Stomach (tissue), 8 donors: ENCODE measurements at regions not wholly inside any gene's neighbourhood (a gene's known extent, or its start where the extent isn't known, plus 50 kb on each side); places are given as distances from the start of the nearest gene placed in this dataset.

Experiments
- DNase-seq, 2 donors: peaks; one replicate each; pipeline versions ENCODE4 v3.0.0 to v3.0.0-alpha.2; 2013 to 2019
- H3K27ac ChIP-seq, 5 donors: fragments of 200-600 bp in 4 of 5; sonication (generic) in 4 of 5; one replicate each; pipeline ENCODE4 v1.5.1; 2013 to 2019; ENCODE audit warnings: mild to moderate bottlenecking in 1 of 5, moderate library complexity in 1 of 5
- H3K27me3 ChIP-seq, 3 donors: fragments of 200-600 bp; sonication (generic); one replicate each; pipeline ENCODE4 v1.5.1; 2017 to 2019; ENCODE audit warnings: mixed run types in 1 of 3
- H3K36me3 ChIP-seq, 4 donors: fragments of 200-600 bp; sonication (generic); 1 replicate in 3 of 4; 2 replicates in 1 of 4; pipeline ENCODE4 v1.5.1; 2016 to 2019
- H3K4me1 ChIP-seq, 4 donors: fragments of 200-600 bp; sonication (generic); one replicate each; pipeline ENCODE4 v1.5.1; 2016 to 2019
- H3K4me3 ChIP-seq, 4 donors: fragments of 200-600 bp; sonication (generic) in 3 of 4; one replicate each; pipeline ENCODE4 v1.5.1; 2016 to 2019; ENCODE audit warnings: mild to moderate bottlenecking in 1 of 4
- H3K9me3 ChIP-seq, 4 donors: fragments of 200-600 bp; sonication (generic); one replicate each; pipeline ENCODE4 v1.5.1; 2016 to 2019
- EP300 ChIP-seq: sonication (generic); formaldehyde crosslinking; IDR thresholded peaks from one replicate; pipeline ENCODE4 v1.6.1; 2017; ENCODE audit warnings: antibody characterized with exemption
- POLR2A ChIP-seq, 4 donors: fragments of 450-650 bp; IDR thresholded peaks; one replicate each; pipeline ENCODE4 v1.6.1; 2016; ENCODE audit warnings: antibody characterized with exemption in 4 of 4, control low read depth in 2 of 4, mild to moderate bottlenecking in 1 of 4, moderate library complexity in 1 of 4
- POLR2AphosphoS5 ChIP-seq, 3 donors: sonication (generic); formaldehyde crosslinking; IDR thresholded peaks; one replicate each; pipeline ENCODE4 v1.6.1; 2016; ENCODE audit warnings: antibody characterized with exemption in 3 of 3
- WGBS, 5 donors: extraction: QIAGEN DNeasy Blood & Tissue Kit in 3 of 5; methylation state at CpG; one replicate each; pipeline versions ENCODE4 v1.1.5 to v1.1.7; 2013 to 2018; 5-methylcytosine and 5-hydroxymethylcytosine counted together
- intact Hi-C: fragments of 100-400 bp; cut with DNase I; formaldehyde crosslinking; loops from one replicate; pipeline ENCODE4 v1.15.1; 2023; ENCODE audit warnings: low total_unique reads
- TF ChIP-seq, protein P1 (sequence below), 7 experiments: fragments of 450-650 bp in 4 of 7; fragments of 200-600 bp in 3 of 7; sonication (generic) in 3 of 7; IDR thresholded peaks; one replicate each; pipeline ENCODE4 v1.5.1; 2016 to 2019; ENCODE audit warnings: antibody characterized with exemption in 7 of 7, control low read depth in 2 of 7, mild to moderate bottlenecking in 1 of 7
- donor health status: healthy with polysubstance abuse.
- donor health status: Bipolar disorder and iron deficiency.
- donor health status: healthy.

DNA sequence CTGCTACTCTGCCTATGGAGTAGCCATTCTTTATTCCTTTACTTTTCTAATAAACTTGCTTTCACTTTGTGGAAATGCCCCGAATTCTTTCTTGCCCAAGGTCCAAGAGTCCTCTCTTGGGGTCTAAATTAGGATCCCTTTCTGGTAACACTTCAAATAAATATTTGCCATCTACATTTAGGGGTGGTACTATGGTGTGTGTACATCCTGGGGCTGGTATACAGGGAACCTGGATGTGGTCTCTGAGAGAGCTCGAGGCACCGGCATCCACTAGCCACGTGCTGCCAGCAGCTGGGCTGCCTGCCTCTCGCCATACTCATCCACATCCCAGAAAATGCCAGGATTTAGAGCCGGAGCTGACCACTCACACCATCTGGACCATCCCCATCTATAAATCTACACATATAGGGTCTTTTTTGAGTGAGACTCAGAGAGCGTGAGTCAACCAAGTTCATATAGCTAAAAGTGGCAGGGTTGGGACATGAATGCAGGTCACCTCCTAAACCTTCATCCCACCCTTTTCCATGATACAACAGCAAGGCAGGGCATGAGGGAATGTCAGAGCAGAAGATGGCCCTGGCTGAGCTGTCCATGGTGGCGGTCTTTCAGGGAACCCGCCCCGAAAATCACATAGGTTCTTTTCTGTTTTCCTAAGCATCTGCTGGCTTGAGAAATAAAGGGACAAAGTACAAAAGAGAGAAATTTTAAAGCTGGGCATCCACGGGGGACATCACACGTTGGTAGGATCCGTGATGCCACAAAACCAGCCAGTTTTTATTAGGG, 76.6 kb upstream of the F3 start:
- Histone ChIP-seq H3K4me1 (peaks cover 18 to 51% (median 29%) of the 10 kb centered on the region in 4 donors), H3K27ac (no peak overlapping the region), H3K27me3 (no peaks in the 10 kb centered on the region), H3K4me3 (no peak overlapping the region), H3K9me3 (peaks cover 0 to 7% (median 0%) of the 10 kb centered on the region in 4 donors), H3K36me3 (no peaks in the 10 kb centered on the region)
- intact Hi-C loops, result no loop called here
- DNase-seq, result no peak
- TF ChIP-seq, protein P1, sequence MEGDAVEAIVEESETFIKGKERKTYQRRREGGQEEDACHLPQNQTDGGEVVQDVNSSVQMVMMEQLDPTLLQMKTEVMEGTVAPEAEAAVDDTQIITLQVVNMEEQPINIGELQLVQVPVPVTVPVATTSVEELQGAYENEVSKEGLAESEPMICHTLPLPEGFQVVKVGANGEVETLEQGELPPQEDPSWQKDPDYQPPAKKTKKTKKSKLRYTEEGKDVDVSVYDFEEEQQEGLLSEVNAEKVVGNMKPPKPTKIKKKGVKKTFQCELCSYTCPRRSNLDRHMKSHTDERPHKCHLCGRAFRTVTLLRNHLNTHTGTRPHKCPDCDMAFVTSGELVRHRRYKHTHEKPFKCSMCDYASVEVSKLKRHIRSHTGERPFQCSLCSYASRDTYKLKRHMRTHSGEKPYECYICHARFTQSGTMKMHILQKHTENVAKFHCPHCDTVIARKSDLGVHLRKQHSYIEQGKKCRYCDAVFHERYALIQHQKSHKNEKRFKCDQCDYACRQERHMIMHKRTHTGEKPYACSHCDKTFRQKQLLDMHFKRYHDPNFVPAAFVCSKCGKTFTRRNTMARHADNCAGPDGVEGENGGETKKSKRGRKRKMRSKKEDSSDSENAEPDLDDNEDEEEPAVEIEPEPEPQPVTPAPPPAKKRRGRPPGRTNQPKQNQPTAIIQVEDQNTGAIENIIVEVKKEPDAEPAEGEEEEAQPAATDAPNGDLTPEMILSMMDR (IDR thresholded peaks at IDR 0.05), result no peak
- TF ChIP-seq POLR2A (IDR thresholded peaks at IDR 0.05) (no peak), EP300 (no peak), POLR2AphosphoS5 (IDR thresholded peaks at IDR 0.05) (no peak)
- WGBS, 5 donors, result 93 to 99% (median 95%) methylated on average over 13 of the region's 13 CpGs

DNA sequence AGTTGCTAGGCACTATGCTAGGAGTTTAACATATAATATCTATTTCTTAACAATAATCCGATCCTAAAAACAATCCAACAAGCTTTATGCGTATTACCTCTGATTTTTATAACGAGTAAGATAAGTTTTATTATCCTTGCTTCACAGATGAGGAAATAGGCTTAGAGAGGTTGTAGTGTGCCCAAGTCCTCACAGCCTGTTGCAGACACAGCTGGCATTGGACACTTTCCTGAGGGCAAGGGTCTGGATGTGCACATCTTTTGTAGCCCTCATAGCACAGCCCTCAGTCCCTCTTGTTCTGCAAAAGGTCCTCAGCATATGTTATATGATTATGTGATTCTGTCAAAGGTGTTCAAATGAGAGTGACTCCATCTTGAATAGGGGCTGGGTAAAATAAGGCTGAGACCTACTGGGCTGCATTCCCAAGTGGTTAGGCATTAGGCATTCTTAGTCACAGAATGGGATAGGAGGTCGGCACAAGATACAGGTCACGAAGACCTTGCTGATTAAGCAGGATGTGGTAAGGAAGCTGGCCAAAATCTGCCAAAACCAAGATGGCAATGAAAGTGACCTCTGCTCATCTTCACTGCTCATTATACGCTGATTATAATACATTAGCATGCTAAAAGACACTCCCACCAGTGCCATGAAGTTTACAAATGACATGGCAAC, 75.7 kb upstream of the F3 start:
- Histone ChIP-seq H3K4me1 (peaks cover 25 to 51% (median 34%) of the 10 kb centered on the region in 4 donors), H3K27ac (no peak overlapping the region), H3K27me3 (no peaks in the 10 kb centered on the region), H3K9me3 (peaks cover 0 to 7% (median 0%) of the 10 kb centered on the region in 4 donors), H3K4me3 (no peak overlapping the region), H3K36me3 (no peaks in the 10 kb centered on the region)
- no peak for DNase-seq
- intact Hi-C loops, result no loop called here
- WGBS, 5 donors, result 61 to 70% (median 67%) methylated on average over 6 of the region's 6 CpGs
- no peak for TF ChIP-seq POLR2A (IDR thresholded peaks at IDR 0.05)
- TF ChIP-seq POLR2AphosphoS5 (IDR thresholded peaks at IDR 0.05), result no peak
- TF ChIP-seq EP300, result no peak
- TF ChIP-seq, protein P1 (IDR thresholded peaks at IDR 0.05), result no peak

DNA sequence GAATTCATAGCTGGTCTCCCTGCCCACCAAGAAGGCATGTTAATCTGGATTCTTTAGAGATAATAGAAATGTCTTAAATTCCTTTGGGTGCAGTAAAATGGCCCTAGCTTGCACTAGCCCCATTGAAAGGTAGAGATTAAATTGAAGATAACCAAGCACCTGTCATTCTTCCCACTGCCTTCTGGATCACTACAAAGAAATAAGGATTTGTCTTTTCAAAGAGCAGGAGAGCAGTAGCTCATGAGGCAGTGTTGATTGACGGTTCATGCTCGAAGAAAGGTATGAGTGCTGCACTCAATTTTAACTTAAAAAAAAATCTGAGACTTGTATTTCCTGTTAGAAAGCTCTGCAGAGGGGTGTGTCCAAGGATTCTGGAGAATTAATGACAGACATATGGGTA, 74.9 kb upstream of the F3 start:
- TF ChIP-seq, protein P1 (IDR thresholded peaks at IDR 0.05), result no peak
- TF ChIP-seq POLR2AphosphoS5 (IDR thresholded peaks at IDR 0.05) (no peak), POLR2A (IDR thresholded peaks at IDR 0.05) (no peak), EP300 (no peak)
- 58 to 91% (median 86%) methylated on average over 2 of the region's 2 CpGs for WGBS, 5 donors
- H3K27ac ChIP-seq, result no peak overlapping the region
- H3K27me3 ChIP-seq, result no peaks in the 10 kb centered on the region
- no peaks in the 10 kb centered on the region for H3K36me3 ChIP-seq
- DNase-seq, result no peak
- H3K4me3 ChIP-seq, result no peak overlapping the region
- intact Hi-C loops, result no loop called here
- H3K9me3 ChIP-seq, result peaks cover 0 to 7% (median 0%) of the 10 kb centered on the region in 4 donors
- peaks cover 22 to 51% (median 34%) of the 10 kb centered on the region in 4 donors for H3K4me1 ChIP-seq

DNA sequence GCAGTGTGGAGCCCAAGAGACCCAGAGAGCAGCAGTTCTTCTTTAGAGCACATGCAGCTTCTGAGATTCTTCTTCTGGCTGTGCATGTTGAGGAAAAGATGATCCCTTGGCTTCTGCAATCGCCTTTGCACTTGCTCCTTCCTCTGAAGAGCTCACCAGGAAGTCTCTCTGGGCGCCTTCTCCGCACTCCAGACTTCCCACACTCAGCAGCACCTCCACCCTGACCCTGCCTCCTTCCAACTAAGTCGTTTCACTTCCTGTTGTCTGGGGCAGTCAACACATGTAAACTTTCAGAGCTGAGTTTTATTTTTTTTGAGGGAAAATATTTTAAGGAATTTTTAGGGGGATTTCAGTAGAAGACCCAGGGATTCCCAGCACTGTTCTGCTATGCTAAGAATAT, 73.4 kb upstream of the F3 start:
- no peaks in the 10 kb centered on the region for H3K36me3 ChIP-seq
- WGBS, 5 donors, result 23 to 49% (median 36%) methylated on average over 4 of the region's 4 CpGs
- H3K27me3 ChIP-seq, result no peaks in the 10 kb centered on the region
- intact Hi-C loops, result no loop called here
- peaks cover 0 to 7% (median 0%) of the 10 kb centered on the region in 4 donors for H3K9me3 ChIP-seq
- no peak for TF ChIP-seq EP300
- TF ChIP-seq POLR2AphosphoS5 (IDR thresholded peaks at IDR 0.05), result peak in 1 of 3 donors; percentile 44
- TF ChIP-seq, protein P1 (IDR thresholded peaks at IDR 0.05), result no peak
- H3K4me1 ChIP-seq, result peaks cover 15 to 43% (median 27%) of the 10 kb centered on the region in 4 donors
- DNase-seq, result peak; percentile 53 to 64
- H3K27ac ChIP-seq, result peak overlapping the region in 1 of 5 donors; percentile 7
- no peak overlapping the region for H3K4me3 ChIP-seq
